GM13976 (cell line): ENCODE measurements at regions not wholly inside any gene's neighbourhood (a gene's known extent, or its start where the extent isn't known, plus 50 kb on each side); places are given as distances from the start of the nearest gene placed in this dataset.

Source experiments
- DNase-seq: peaks from one replicate; pipeline ENCODE4 v3.0.0; 2012; ENCODE audit warnings: low spot score
- CTCF ChIP-seq: IDR thresholded peaks from 2 replicates; pipeline ENCODE4 v1.5.1; 2012; ENCODE audit warnings: borderline replicate concordance, mild to moderate bottlenecking; ENCODE audit not compliant: insufficient read depth; ENCODE audit errors: extremely low read depth, missing control alignments, control extremely low read depth
- in situ Hi-C: fragments of 300-500 bp; cut with MboI; formaldehyde crosslinking; loops from one replicate; pipeline ENCODE4 v1.12.0; 2022; ENCODE audit warnings: low sequenced_read_pairs, mixed read lengths, inconsistent platforms; ENCODE audit not compliant: unreplicated experiment

GRCh38 chr6:33926451-33926850 is 122.6 kb upstream of the MLN start:
- no peak for DNase-seq
- in situ Hi-C loops, result no loop called here
- TF ChIP-seq CTCF, result no peak

- in situ Hi-C loops, result no loop called here
- no peak for TF ChIP-seq CTCF
- DNase-seq, result no peak
Measured at GRCh38 chr6:33925936-33926335, 122.1 kb upstream of the MLN start.

- in situ Hi-C loops, result no loop called here
- no peak for DNase-seq
- no peak for TF ChIP-seq CTCF
Measured at GRCh38 chr6:33925210-33925609, 121.4 kb upstream of the MLN start.

GRCh38 chr6:33924681-33925080 is 120.9 kb upstream of the MLN start:
- DNase-seq, result no peak
- TF ChIP-seq CTCF, result no peak
- in situ Hi-C loops, result no loop called here

GRCh38 chr6:33923857-33924514 is 120.2 kb upstream of the MLN start:
- DNase-seq, result no peak
- TF ChIP-seq CTCF, result no peak
- in situ Hi-C loops, result no loop called here

GRCh38 chr6:33921745-33922144 is 117.9 kb upstream of the MLN start:
- no peak for TF ChIP-seq CTCF
- in situ Hi-C loops, result no loop called here
- DNase-seq, result no peak
